Pancreas (tissue), 10 donors: ENCODE measurements at regions not wholly inside any gene's neighbourhood (a gene's known extent, or its start where the extent isn't known, plus 50 kb on each side); places are given as distances from the start of the nearest gene placed in this dataset.
"Not testable (repeated sequence)": the region's sequence is repeated elsewhere in the genome, so short reads cannot be mapped to it uniquely, and the experiment has no call there.

Experiments used
- ATAC-seq, 4 donors: fragments of 200-7000 bp; cut with Tn5 transposase; one replicate each; pipeline versions ENCODE4 v1.8.0 to v1.9.1; 2020; ENCODE audit warnings: mild to moderate bottlenecking in 4 of 4, moderate library complexity in 4 of 4
- DNase-seq, 6 donors: peaks; one replicate each; pipeline ENCODE4 v3.0.0-alpha.2; 2020
- FAIRE-seq: peaks from 2 replicates; lab custom pipeline; 2012; peaks lifted over from hg19 to GRCh38; lab: Jason Lieb, UNC
- H3K27ac ChIP-seq, 4 donors: fragments of 200-600 bp; sonication (generic); 1 replicate in 3 of 4; 2 replicates in 1 of 4; pipeline versions ENCODE4 v1.5.0 to v1.8.0; 2020
- H3K27me3 ChIP-seq, 4 donors: fragments of 200-600 bp; one replicate each; pipeline ENCODE4 v1.8.0; 2021
- H3K36me3 ChIP-seq, 3 donors: fragments of 200-600 bp; sonication (generic) in 1 of 3; one replicate each; pipeline versions ENCODE4 v1.5.0 to v1.8.0; 2020 to 2021
- H3K4me1 ChIP-seq, 3 donors: fragments of 200-600 bp; one replicate each; pipeline ENCODE4 v1.8.0; 2021
- H3K4me3 ChIP-seq, 4 donors: fragments of 200-600 bp; sonication (generic) in 2 of 4; one replicate each; pipeline versions ENCODE4 v1.5.0 to v1.8.0; 2020 to 2021
- H3K9me3 ChIP-seq, 4 donors: fragments of 200-600 bp; one replicate each; pipeline ENCODE4 v1.8.0; 2021
- CTCF ChIP-seq, 4 donors: fragments of 200-600 bp; sonication (generic) in 3 of 4; IDR thresholded peaks; one replicate each; pipeline versions ENCODE4 v1.5.0 to v1.8.0; 2021; ENCODE audit warnings: antibody characterized with exemption in 4 of 4
- WGBS, 2 donors: extraction: QIAGEN DNeasy Blood & Tissue Kit; methylation state at CpG; one replicate each; pipeline ENCODE4 v1.1.7; 2013; 5-methylcytosine and 5-hydroxymethylcytosine counted together
- intact Hi-C, 3 donors: fragments of 100-400 bp; cut with DNase I; formaldehyde crosslinking; loops; one replicate each; pipeline versions ENCODE4 v1.11.1 to v1.14.2; 2022
- donor health status: healthy with polysubstance abuse.
- donor health status: DM: no; HTN: no; CAD: no; lungs with moderate emphysema.
- donor health status: DM: no; HTN: no; CAD: no.
- donor health status: control.
- donor health status: control.
- donor health status: Bipolar disorder and iron deficiency.
- donor health status: DM: yes; HTN: yes; CAD: no.
- donor health status: DM: no; HTN: no; CAD: no.
- donor health status: DM: no; HTN: no; CAD: no.
- donor health status: DM: yes; HTN: yes; CAD: no.

- TF ChIP-seq CTCF (IDR thresholded peaks at IDR 0.05) = no peak
- H3K4me3 ChIP-seq = no peak overlapping the region
- H3K9me3 ChIP-seq = no peaks in the 10 kb centered on the region
- no peaks in the 10 kb centered on the region for H3K4me1 ChIP-seq
- H3K27ac ChIP-seq = no peak overlapping the region
- DNase-seq (no peak), FAIRE-seq (no peak), ATAC-seq (no peak)
- 22 to 31% methylated on average over 3 of the region's 3 CpGs for WGBS, 2 donors
- H3K36me3 ChIP-seq = no peaks in the 10 kb centered on the region
- intact Hi-C loops = no loop called here
- no peaks in the 10 kb centered on the region for H3K27me3 ChIP-seq
These were observed 88.6 kb downstream of the ZNF92 start for GRCh38 chr7:65462148-65462716.

- TF ChIP-seq CTCF (IDR thresholded peaks at IDR 0.05) = no peak
- Histone ChIP-seq H3K36me3 (no peaks in the 10 kb centered on the region), H3K4me1 (no peaks in the 10 kb centered on the region), H3K9me3 (no peaks in the 10 kb centered on the region), H3K27me3 (no peaks in the 10 kb centered on the region), H3K4me3 (no peak overlapping the region), H3K27ac (no peak overlapping the region)
- ATAC-seq (no peak), FAIRE-seq (no peak), DNase-seq (no peak)
- whole genome bisulfite sequencing, 2 donors = 79 to 91% methylated on average over 3 of the region's 3 CpGs
- intact Hi-C loops = no loop called here
These were observed 89.5 kb downstream of the ZNF92 start for GRCh38 chr7:65463184-65463583.

GRCh38 chr7:65469919-65470558, 96.4 kb downstream of the ZNF92 start:
- H3K9me3 ChIP-seq, H3K36me3 ChIP-seq, H3K4me3 ChIP-seq, intact Hi-C loops, FAIRE-seq, ATAC-seq, H3K27me3 ChIP-seq, H3K27ac ChIP-seq, H3K4me1 ChIP-seq: not testable (repeated sequence)
- DNase-seq = peak in 1 of 6 donors; percentile 38
- 72 to 74% methylated on average over 14 of the region's 14 CpGs for WGBS, 2 donors

GRCh38 chr7:65471587-65471986, 97.9 kb downstream of the ZNF92 start:
- Histone ChIP-seq H3K4me3 (no peak overlapping the region), H3K4me1 (no peaks in the 10 kb centered on the region), H3K9me3 (no peaks in the 10 kb centered on the region), H3K36me3 (no peaks in the 10 kb centered on the region), H3K27me3 (no peaks in the 10 kb centered on the region), H3K27ac (no peak overlapping the region)
- WGBS, 2 donors = 38 to 46% methylated on average over 4 of the region's 4 CpGs
- no peak for ATAC-seq
- no peak for DNase-seq
- intact Hi-C loops = no loop called here
- no peak for TF ChIP-seq CTCF (IDR thresholded peaks at IDR 0.05)
- FAIRE-seq = no peak

- H3K4me1 ChIP-seq = no peaks in the 10 kb centered on the region
- FAIRE-seq (no peak), DNase-seq (no peak), ATAC-seq (no peak)
- intact Hi-C loops = no loop called here
- H3K36me3 ChIP-seq = no peaks in the 10 kb centered on the region
- WGBS, 2 donors = 62 to 70% methylated on average over 4 of the region's 4 CpGs
- no peak overlapping the region for H3K4me3 ChIP-seq
- H3K27ac ChIP-seq = no peak overlapping the region
- H3K9me3 ChIP-seq = no peaks in the 10 kb centered on the region
- H3K27me3 ChIP-seq = no peaks in the 10 kb centered on the region
- TF ChIP-seq CTCF (IDR thresholded peaks at IDR 0.05) = no peak
These were observed 101.5 kb downstream of the ZNF92 start for GRCh38 chr7:65475040-65475726.
